IMR-90 (cell line): ENCODE measurements at regions not wholly inside any gene's neighbourhood (a gene's known extent, or its start where the extent isn't known, plus 50 kb on each side); places are given as distances from the start of the nearest gene placed in this dataset.

Source experiments
- ATAC-seq: fragments of 200-7000 bp; cut with Tn5 transposase; 2 replicates; pipeline ENCODE4 v1.9.1; 2020; ENCODE audit warnings: low read depth, mild to moderate bottlenecking, moderate library complexity
- BruUV-seq: library from RNA; stranded (reverse); fragments of 400-500 nt; replicated peaks from 2 replicates; lab custom pipeline; 2021; lab: Mats Ljungman, UMichigan
- CTCF ChIA-PET: fragments of 300-600 bp; formaldehyde crosslinking; extraction: SDS; loops from one replicate; lab custom pipeline; 2021; ENCODE audit warnings: antibody characterized with exemption; lab: Yijun Ruan, JAX
- POLR2A ChIA-PET: fragments of 300-600 bp; sonication (Branson Sonifier 250); formaldehyde crosslinking; loops from one replicate; lab custom pipeline; 2022; ENCODE audit warnings: antibody characterized with exemption; ENCODE audit not compliant: unreplicated experiment; lab: Charles Lee
- DNase-seq: peaks from one replicate; pipeline ENCODE4 v3.0.0; 2013
- H2AFZ ChIP-seq: replicated peaks from 2 replicates; pipeline ENCODE3; 2013; ENCODE audit warnings: low read length, mild to moderate bottlenecking; ENCODE audit not compliant: poor library complexity
- H2AK5ac ChIP-seq: 2 replicates; pipeline ENCODE4 v1.6.1; 2013; ENCODE audit warnings: low read depth, low read length, inconsistent platforms
- H2AK9ac ChIP-seq: replicated peaks from 2 replicates; pipeline ENCODE3; 2013; ENCODE audit warnings: mild to moderate bottlenecking, low read depth, low read length, moderate library complexity; ENCODE audit not compliant: poor library complexity
- H2BK120ac ChIP-seq: 2 replicates; pipeline ENCODE4 v1.6.1; 2013; ENCODE audit warnings: low read depth, low read length, inconsistent platforms
- H2BK15ac ChIP-seq: 3 replicates; pipeline ENCODE4 v1.6.1; 2013; ENCODE audit warnings: low read depth, low read length, inconsistent platforms
- H2BK20ac ChIP-seq: 2 replicates; pipeline ENCODE4 v1.6.1; 2013; ENCODE audit warnings: low read depth, mild to moderate bottlenecking, inconsistent platforms, low read length, moderate library complexity
- H2BK5ac ChIP-seq: 2 replicates; pipeline ENCODE4 v1.6.1; 2013; ENCODE audit warnings: mild to moderate bottlenecking, low read depth, low read length, inconsistent platforms; ENCODE audit not compliant: poor library complexity, severe bottlenecking
- H3K14ac ChIP-seq: replicated peaks from 2 replicates; pipeline ENCODE4 v1.6.1; 2013; ENCODE audit warnings: low read depth, low read length, inconsistent platforms
- H3K18ac ChIP-seq: 2 replicates; pipeline ENCODE4 v1.6.1; 2013; ENCODE audit warnings: low read depth, low read length, control low read depth
- H3K23ac ChIP-seq: 2 replicates; pipeline ENCODE4 v1.6.1; 2013; ENCODE audit warnings: low read depth, low read length, inconsistent platforms
- H3K27ac ChIP-seq: 2 replicates; pipeline ENCODE4 v1.5.1; 2013; ENCODE audit warnings: mild to moderate bottlenecking, control low read depth, low read length; ENCODE audit not compliant: insufficient read depth
- H3K27me3 ChIP-seq: 2 replicates; pipeline ENCODE4 v1.6.1; 2013; ENCODE audit warnings: low read length; ENCODE audit not compliant: control insufficient read depth, insufficient read depth
- H3K36me3 ChIP-seq: 2 replicates; pipeline ENCODE4 v1.6.1; 2013; ENCODE audit warnings: low read length, mixed read lengths; ENCODE audit not compliant: control insufficient read depth, insufficient read depth
- H3K4ac ChIP-seq: 2 replicates; pipeline ENCODE4 v1.6.1; 2013; ENCODE audit warnings: low read depth, low read length, inconsistent platforms
- H3K4me1 ChIP-seq: 2 replicates; pipeline ENCODE4 v1.6.1; 2013; ENCODE audit warnings: low read length, mixed read lengths; ENCODE audit not compliant: control insufficient read depth, insufficient read depth
- H3K4me2 ChIP-seq: 2 replicates; pipeline ENCODE4 v1.6.1; 2013; ENCODE audit warnings: low read depth, mild to moderate bottlenecking, control low read depth, low read length, moderate library complexity
- H3K4me3 ChIP-seq: 2 replicates; pipeline ENCODE4 v1.5.1; 2013; ENCODE audit warnings: low read depth, mild to moderate bottlenecking, control low read depth, low read length, moderate library complexity; ENCODE audit not compliant: insufficient read depth
- H3K56ac ChIP-seq: 2 replicates; pipeline ENCODE4 v1.6.1; 2013; ENCODE audit warnings: low read length, inconsistent platforms; ENCODE audit not compliant: insufficient read depth; ENCODE audit errors: extremely low read depth
- H3K79me1 ChIP-seq, 2 experiments: 2 replicates each; pipeline ENCODE4 v1.6.1; 2013; ENCODE audit warnings: low read length in 2 of 2, inconsistent platforms in 1 of 2, low read depth in 1 of 2
- H3K9ac ChIP-seq: 2 replicates; pipeline ENCODE4 v1.6.1; 2013; ENCODE audit warnings: low read depth, low read length, control low read depth
- H3K9me1 ChIP-seq: 2 replicates; pipeline ENCODE4 v1.6.1; 2013; ENCODE audit warnings: low read length, inconsistent platforms; ENCODE audit not compliant: insufficient read depth
- H3K9me3 ChIP-seq: 2 replicates; pipeline ENCODE4 v1.6.1; 2013; ENCODE audit warnings: low read length; ENCODE audit not compliant: control insufficient read depth, insufficient read depth
- H4K20me1 ChIP-seq: 2 replicates; pipeline ENCODE4 v1.6.1; 2013; ENCODE audit warnings: low read length, inconsistent platforms; ENCODE audit not compliant: insufficient read depth
- H4K5ac ChIP-seq: 2 replicates; pipeline ENCODE4 v1.6.1; 2013; ENCODE audit warnings: mild to moderate bottlenecking, low read depth, low read length, control low read depth
- H4K8ac ChIP-seq, 2 experiments: 2 replicates each; pipeline ENCODE4 v1.6.1; 2013; ENCODE audit warnings: low read depth in 2 of 2, low read length in 2 of 2, control low read depth in 1 of 2, inconsistent platforms in 1 of 2
- H4K91ac ChIP-seq: 2 replicates; pipeline ENCODE4 v1.6.1; 2013; ENCODE audit warnings: low read depth, low read length, inconsistent platforms; ENCODE audit not compliant: insufficient read depth
- BHLHE40 ChIP-seq: fragments of 150-350 bp; IDR thresholded peaks from 2 replicates; pipeline ENCODE4 v1.6.1; 2016; ENCODE audit warnings: mild to moderate bottlenecking, low read depth, low read length
- CEBPB ChIP-seq: IDR thresholded peaks from 2 replicates; pipeline ENCODE4 v1.6.1; 2012; ENCODE audit warnings: low read depth, low read length, improper control_type of control experiment
- CHD1 ChIP-seq: IDR thresholded peaks from 2 replicates; pipeline ENCODE4 v1.6.1; 2012; ENCODE audit warnings: low read depth, low read length, improper control_type of control experiment
- CTCF ChIP-seq: conservative IDR thresholded peaks from 2 replicates; pipeline ENCODE4 v1.5.1; 2012; ENCODE audit warnings: mild to moderate bottlenecking, low read depth, low read length, improper control_type of control experiment
- ELK1 ChIP-seq: fragments of 150-350 bp; IDR thresholded peaks from 2 replicates; pipeline ENCODE4 v1.6.1; 2016; ENCODE audit warnings: low read depth, mild to moderate bottlenecking, low read length, moderate library complexity, borderline replicate concordance
- FOS ChIP-seq: fragments of 150-350 bp; IDR thresholded peaks from 2 replicates; pipeline ENCODE4 v1.6.1; 2016; ENCODE audit warnings: low read depth, low read length
- MAFK ChIP-seq: IDR thresholded peaks from 2 replicates; pipeline ENCODE4 v1.6.1; 2012; ENCODE audit warnings: low read depth, low read length, improper control_type of control experiment
- MAZ ChIP-seq: IDR thresholded peaks from 2 replicates; pipeline ENCODE4 v1.6.1; 2012; ENCODE audit warnings: low read depth, mild to moderate bottlenecking, low read length, improper control_type of control experiment, moderate library complexity, borderline replicate concordance
- MXI1 ChIP-seq: IDR thresholded peaks from 2 replicates; pipeline ENCODE4 v1.6.1; 2012; ENCODE audit warnings: low read depth, mild to moderate bottlenecking, low read length, moderate library complexity, borderline replicate concordance
- NFE2L2 ChIP-seq: fragments of 150-350 bp; IDR thresholded peaks from 2 replicates; pipeline ENCODE4 v1.6.1; 2016; ENCODE audit warnings: low read depth, mild to moderate bottlenecking, low read length
- POLR2A ChIP-seq: IDR thresholded peaks from 2 replicates; pipeline ENCODE4 v1.6.1; 2012; ENCODE audit warnings: mild to moderate bottlenecking, low read depth, low read length
- RAD21 ChIP-seq: IDR thresholded peaks from 2 replicates; pipeline ENCODE4 v1.6.1; 2012; ENCODE audit warnings: low read length, improper control_type of control experiment
- RCOR1 ChIP-seq: IDR thresholded peaks from 2 replicates; pipeline ENCODE4 v1.6.1; 2012; ENCODE audit warnings: mild to moderate bottlenecking, low read length, improper control_type of control experiment; ENCODE audit not compliant: insufficient replicate concordance
- RFX5 ChIP-seq: IDR thresholded peaks from 2 replicates; pipeline ENCODE4 v1.8.0; 2012; ENCODE audit warnings: low read depth, mild to moderate bottlenecking, low read length, moderate library complexity
- SMC3 ChIP-seq: fragments of 150-350 bp; IDR thresholded peaks from 2 replicates; pipeline ENCODE4 v1.6.1; 2016; ENCODE audit warnings: low read depth, mild to moderate bottlenecking, antibody characterized with exemption, low read length, moderate library complexity
- dilution Hi-C: fragments of 300-500 bp; cut with HindIII; formaldehyde crosslinking; loops from one replicate; pipeline ENCODE4 v1.14.3; 2018; ENCODE audit warnings: low sequenced_read_pairs; ENCODE audit not compliant: unreplicated experiment
- in situ Hi-C: fragments of 300-500 bp; cut with MboI; formaldehyde crosslinking; loops from 3 replicates; pipeline ENCODE4 v1.14.3; 2019; ENCODE audit warnings: low sequenced_read_pairs, inconsistent platforms, mixed read lengths
- intact Hi-C: fragments of 100-400 bp; cut with micrococcal nuclease; formaldehyde crosslinking; loops from 2 replicates; pipeline ENCODE4 v1.10.0; 2022
- TF ChIP-seq, protein P1 (sequence below): fragments of 150-350 bp; IDR thresholded peaks from 2 replicates; pipeline ENCODE4 v1.6.1; 2017; ENCODE audit warnings: mild to moderate bottlenecking, antibody characterized with exemption, low read length, low read depth

DNA sequence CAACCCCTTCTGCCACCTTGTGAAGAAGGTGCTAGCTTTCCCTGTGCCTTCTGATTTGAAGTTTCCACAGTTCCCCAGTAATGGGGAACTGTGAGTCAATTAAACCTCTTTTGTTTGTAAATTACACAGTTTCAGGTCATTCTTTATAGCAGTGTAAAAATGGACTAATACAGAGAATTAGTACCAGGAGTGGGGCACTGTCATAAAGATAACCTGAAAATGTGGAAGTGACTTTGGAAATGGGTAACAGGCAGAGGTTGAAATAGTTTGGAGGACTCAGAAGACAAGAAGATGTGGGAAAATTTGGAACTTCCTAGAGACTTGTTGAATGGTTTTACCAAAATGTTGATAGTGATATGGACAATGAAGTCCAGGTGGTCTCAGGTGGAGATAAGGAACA, 131.0 kb upstream of the HAND2 start:
- Histone ChIP-seq H3K9ac (no peak overlapping the region), H3K36me3 (no peaks in the 10 kb centered on the region), H4K91ac (no peak overlapping the region), H2BK120ac (no peak overlapping the region), H3K79me1 (no peaks in the 10 kb centered on the region), H3K4me3 (no peak overlapping the region), H2BK15ac (no peak overlapping the region), H3K14ac (no peak overlapping the region), H3K9me1 (no peaks in the 10 kb centered on the region), H3K9me3 (no peaks in the 10 kb centered on the region), H4K5ac (no peak overlapping the region), H2AK5ac (no peak overlapping the region), H3K27ac (no peak overlapping the region), H3K23ac (no peak overlapping the region), H2BK20ac (no peak overlapping the region), H3K18ac (no peak overlapping the region), H3K4me2 (no peak overlapping the region), H3K4ac (no peak overlapping the region), H2BK5ac (no peak overlapping the region), H3K4me1 (no peaks in the 10 kb centered on the region), H4K8ac (no peak overlapping the region), H4K20me1 (no peaks in the 10 kb centered on the region), H2AK9ac (no peak overlapping the region), H2AFZ (no peak overlapping the region), H3K27me3 (no peaks in the 10 kb centered on the region), H3K56ac (no peak overlapping the region)
- intact Hi-C loops: no loop called here
- in situ Hi-C loops: no loop called here
- DNase-seq: no peak
- CTCF ChIA-PET: no interaction called here
- POLR2A ChIA-PET: no interaction called here
- TF ChIP-seq NFE2L2: no peak
- TF ChIP-seq FOS: no peak
- no peak for TF ChIP-seq CEBPB
- no peak for TF ChIP-seq RCOR1
- no peak for TF ChIP-seq BHLHE40
- no peak for TF ChIP-seq SMC3
- no peak for TF ChIP-seq RAD21
- TF ChIP-seq ELK1: no peak
- TF ChIP-seq, protein P1, sequence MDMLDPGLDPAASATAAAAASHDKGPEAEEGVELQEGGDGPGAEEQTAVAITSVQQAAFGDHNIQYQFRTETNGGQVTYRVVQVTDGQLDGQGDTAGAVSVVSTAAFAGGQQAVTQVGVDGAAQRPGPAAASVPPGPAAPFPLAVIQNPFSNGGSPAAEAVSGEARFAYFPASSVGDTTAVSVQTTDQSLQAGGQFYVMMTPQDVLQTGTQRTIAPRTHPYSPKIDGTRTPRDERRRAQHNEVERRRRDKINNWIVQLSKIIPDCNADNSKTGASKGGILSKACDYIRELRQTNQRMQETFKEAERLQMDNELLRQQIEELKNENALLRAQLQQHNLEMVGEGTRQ: no peak
- no peak for TF ChIP-seq RFX5
- TF ChIP-seq MAZ: no peak
- TF ChIP-seq MAFK: no peak
- no peak for TF ChIP-seq CHD1
- no peak for TF ChIP-seq MXI1
- TF ChIP-seq CTCF: no peak
- no peak for TF ChIP-seq POLR2A
- BruUV-seq: no TSS peak
- no peak for ATAC-seq
- dilution Hi-C loops: no loop called here
